ENCODE measurements at regions not wholly inside any gene's neighbourhood (a gene's known extent, or its start where the extent isn't known, plus 50 kb on each side); places are given as distances from the start of the nearest gene placed in this dataset.
A peak's percentile ranks its signal among the peaks of the same experiment; 100 is the strongest.

GRCh38 chr13:73417012-73417615 lies 358.3 kb downstream of the KLF5 start:
- H3K4me1 ChIP-seq (ENCODE audit: control insufficient read depth in 2 of 2, insufficient read depth in 2 of 2, low read length in 2 of 2), result no peaks in the 10 kb centered on the region
- intact Hi-C loops (cut with micrococcal nuclease), result loop anchor here (1.0 to 10.0 kb wide), 7 partner anchors 188 to 612 kb away; partner anchors contain the start of gene KLF5 (in 1 of the 2)
- H3K36me3 ChIP-seq (ENCODE audit: control insufficient read depth in 2 of 3, insufficient read depth in 3 of 3, low read length in 3 of 3), result no peaks in the 10 kb centered on the region
- no peak overlapping the region for H3K27ac ChIP-seq (ENCODE audit: low read depth, low read length)
- Mint-ChIP-seq H3K9me3 (peaks cover 0 to 2% (median 0%) of the 10 kb centered on the region in 11 donors), H3K27me3 (no peaks in the 10 kb centered on the region), H3K36me3 (no peaks in the 10 kb centered on the region), H3K27ac (peak overlapping the region in 1 of 9 donors; percentile 21), H3K4me3 (no peak overlapping the region), H3K4me1 (no peaks in the 10 kb centered on the region)
- POLR2A ChIA-PET, result no interaction called here
- DNase-seq (peak in 1 of 9 donors; percentile 1), ATAC-seq (no peak)
- H3K27me3 ChIP-seq (ENCODE audit: control insufficient read depth in 2 of 2, insufficient read depth in 2 of 2, low read length in 2 of 2), result no peaks in the 10 kb centered on the region
- H3K9me3 ChIP-seq (ENCODE audit: control insufficient read depth in 2 of 3, low read length in 3 of 3), result no peaks in the 10 kb centered on the region
- CTCF ChIA-PET, result interaction anchor here (0.6 to 0.9 kb wide), 3 partner anchors 10 to 1805 kb away, joined by 3 read pairs; no protein-coding TSS in a partner anchor
- H3K4me3 ChIP-seq (ENCODE audit: low read length), result no peak overlapping the region

DNA sequence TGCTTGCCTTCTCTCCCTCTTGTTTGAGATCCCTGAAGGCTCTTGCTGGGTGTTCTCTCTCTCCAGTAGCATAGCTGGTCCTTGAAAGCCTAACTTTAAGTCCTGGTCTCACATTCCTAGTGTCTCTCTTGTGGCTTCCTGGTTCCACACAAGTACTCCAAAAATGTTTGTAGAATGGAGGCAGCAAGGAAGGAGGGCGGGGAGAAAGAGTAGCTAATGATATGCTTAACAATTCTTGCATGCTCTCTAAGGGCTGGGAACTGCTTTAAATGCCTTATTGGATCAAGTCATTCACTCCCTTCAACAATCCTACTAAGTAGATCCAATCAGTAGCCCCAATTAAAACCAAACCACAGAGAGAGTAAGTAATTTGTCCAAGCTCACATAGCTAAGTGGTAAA lies 357.3 kb downstream of the KLF5 start:
- Histone ChIP-seq H3K9me3 (ENCODE audit: control insufficient read depth in 2 of 3, low read length in 3 of 3) (no peaks in the 10 kb centered on the region), H3K27ac (ENCODE audit: low read depth, low read length) (no peak overlapping the region), H3K36me3 (ENCODE audit: control insufficient read depth in 2 of 3, insufficient read depth in 3 of 3, low read length in 3 of 3) (no peaks in the 10 kb centered on the region), H3K27me3 (ENCODE audit: control insufficient read depth in 2 of 2, insufficient read depth in 2 of 2, low read length in 2 of 2) (no peaks in the 10 kb centered on the region), H3K4me3 (ENCODE audit: low read length) (no peak overlapping the region), H3K4me1 (ENCODE audit: control insufficient read depth in 2 of 2, insufficient read depth in 2 of 2, low read length in 2 of 2) (no peaks in the 10 kb centered on the region)
- POLR2A ChIA-PET, result no interaction called here
- DNase-seq, result no peak
- CTCF ChIA-PET, result no interaction called here
- Mint-ChIP-seq H3K9me3 (peaks cover 0 to 2% (median 0%) of the 10 kb centered on the region in 11 donors), H3K27me3 (no peaks in the 10 kb centered on the region), H3K4me3 (no peak overlapping the region), H3K27ac (no peak overlapping the region), H3K4me1 (no peaks in the 10 kb centered on the region), H3K36me3 (no peaks in the 10 kb centered on the region)
- ATAC-seq, result no peak
- intact Hi-C loops (cut with micrococcal nuclease), result loop anchor here (2.0 to 10.0 kb wide), 5 partner anchors 187 to 611 kb away; partner anchors contain the start of gene KLF5 (in 1 of the 2)

DNA sequence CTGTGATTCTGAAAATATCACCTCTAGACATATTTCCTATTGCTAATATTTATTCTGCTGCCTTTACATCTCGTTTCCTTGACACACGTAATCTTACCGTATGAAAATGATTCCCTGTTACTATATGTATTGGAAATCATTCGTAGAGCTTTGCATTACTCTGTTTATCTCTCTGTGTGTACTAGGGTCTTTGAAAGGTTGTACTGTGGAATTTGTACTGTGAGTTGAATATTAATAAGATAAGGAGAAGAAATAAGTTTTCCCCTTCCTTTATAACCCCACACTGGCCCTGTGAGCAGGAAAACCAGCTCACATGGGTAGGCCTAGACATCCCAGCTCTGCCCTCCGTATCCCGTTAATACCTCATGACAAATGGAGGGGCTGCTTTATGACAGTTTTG lies 354.9 kb downstream of the KLF5 start:
- Mint-ChIP-seq H3K27ac (no peak overlapping the region), H3K9me3 (peaks cover 0 to 9% (median 0%) of the 10 kb centered on the region in 11 donors), H3K36me3 (no peaks in the 10 kb centered on the region), H3K4me1 (no peaks in the 10 kb centered on the region), H3K27me3 (no peaks in the 10 kb centered on the region), H3K4me3 (no peak overlapping the region)
- Histone ChIP-seq H3K4me3 (ENCODE audit: low read length) (no peak overlapping the region), H3K27ac (ENCODE audit: low read depth, low read length) (no peak overlapping the region), H3K9me3 (ENCODE audit: control insufficient read depth in 2 of 3, low read length in 3 of 3) (no peaks in the 10 kb centered on the region), H3K4me1 (ENCODE audit: control insufficient read depth in 2 of 2, insufficient read depth in 2 of 2, low read length in 2 of 2) (no peaks in the 10 kb centered on the region), H3K27me3 (ENCODE audit: control insufficient read depth in 2 of 2, insufficient read depth in 2 of 2, low read length in 2 of 2) (no peaks in the 10 kb centered on the region), H3K36me3 (ENCODE audit: control insufficient read depth in 2 of 3, insufficient read depth in 3 of 3, low read length in 3 of 3) (no peaks in the 10 kb centered on the region)
- ChIA-PET POLR2A (no interaction called here), CTCF (no interaction called here)
- intact Hi-C loops (cut with micrococcal nuclease), result loop anchor here in 1 of 2 donors (10.0 kb wide), 2 partner anchors 189 to 609 kb away; no protein-coding TSS in a partner anchor
- ATAC-seq (no peak), DNase-seq (no peak)

GRCh38 chr13:73412933-73413332 lies 354.1 kb downstream of the KLF5 start:
- intact Hi-C loops (cut with micrococcal nuclease), result loop anchor here in 1 of 2 donors (10.0 kb wide), 2 partner anchors 188 to 608 kb away; no protein-coding TSS in a partner anchor
- DNase-seq (no peak), ATAC-seq (no peak)
- Mint-ChIP-seq H3K27me3 (no peaks in the 10 kb centered on the region), H3K36me3 (no peaks in the 10 kb centered on the region), H3K27ac (no peak overlapping the region), H3K4me3 (no peak overlapping the region), H3K9me3 (peaks cover 0 to 9% (median 0%) of the 10 kb centered on the region in 11 donors), H3K4me1 (no peaks in the 10 kb centered on the region)
- Histone ChIP-seq H3K27ac (ENCODE audit: low read depth, low read length) (no peak overlapping the region), H3K9me3 (ENCODE audit: control insufficient read depth in 2 of 3, low read length in 3 of 3) (no peaks in the 10 kb centered on the region), H3K36me3 (ENCODE audit: control insufficient read depth in 2 of 3, insufficient read depth in 3 of 3, low read length in 3 of 3) (no peaks in the 10 kb centered on the region), H3K4me3 (ENCODE audit: low read length) (no peak overlapping the region), H3K27me3 (ENCODE audit: control insufficient read depth in 2 of 2, insufficient read depth in 2 of 2, low read length in 2 of 2) (no peaks in the 10 kb centered on the region), H3K4me1 (ENCODE audit: control insufficient read depth in 2 of 2, insufficient read depth in 2 of 2, low read length in 2 of 2) (no peaks in the 10 kb centered on the region)
- POLR2A ChIA-PET, result no interaction called here
- CTCF ChIA-PET, result no interaction called here

DNA sequence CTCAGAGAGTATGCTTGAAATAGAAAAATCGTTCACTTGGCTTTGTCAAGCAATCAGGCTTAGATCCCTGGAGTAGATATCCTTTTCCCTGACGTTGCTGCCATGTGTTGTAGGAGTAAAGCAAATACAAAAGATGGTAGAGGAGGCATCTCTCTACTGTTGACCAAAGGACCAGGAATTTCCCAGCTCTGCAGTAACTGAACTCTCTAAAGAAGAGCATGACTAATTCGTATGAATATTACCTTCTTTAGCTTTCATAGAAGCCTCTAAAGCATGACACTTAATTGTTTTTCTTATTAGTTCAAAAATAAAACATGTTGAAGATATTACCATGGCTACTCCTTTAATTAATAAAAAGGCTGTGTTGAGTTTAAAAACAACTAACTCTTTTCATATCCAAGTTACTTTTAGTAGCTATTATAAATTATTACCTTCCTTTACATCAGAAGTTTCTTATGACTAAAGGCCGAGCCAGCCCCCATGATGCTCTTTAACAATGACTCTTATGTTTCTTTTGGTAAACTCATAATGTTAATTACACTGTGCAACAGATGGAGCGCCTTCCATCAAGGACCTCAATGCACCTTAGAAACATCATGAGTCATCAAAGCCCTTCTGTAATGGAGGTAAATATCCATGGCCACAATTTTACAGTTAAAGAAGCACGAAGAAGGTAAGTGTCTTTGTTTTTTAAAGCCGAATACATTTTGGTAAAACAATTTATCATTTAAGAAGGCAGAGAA lies 352.4 kb downstream of the KLF5 start:
- Mint-ChIP-seq H3K4me1 (no peaks in the 10 kb centered on the region), H3K27me3 (no peaks in the 10 kb centered on the region), H3K4me3 (no peak overlapping the region), H3K9me3 (peaks cover 0 to 9% (median 0%) of the 10 kb centered on the region in 11 donors), H3K36me3 (no peaks in the 10 kb centered on the region), H3K27ac (no peak overlapping the region)
- H3K4me3 ChIP-seq (ENCODE audit: low read length), result no peak overlapping the region
- H3K27ac ChIP-seq (ENCODE audit: low read depth, low read length), result no peak overlapping the region
- DNase-seq (no peak), ATAC-seq (no peak)
- no peaks in the 10 kb centered on the region for H3K9me3 ChIP-seq (ENCODE audit: control insufficient read depth in 2 of 3, low read length in 3 of 3)
- intact Hi-C loops (cut with micrococcal nuclease), result loop anchor here in 1 of 2 donors (10.0 kb wide), 2 partner anchors 186 to 606 kb away; no protein-coding TSS in a partner anchor
- CTCF ChIA-PET, result interaction anchor here (1.0 kb wide), 1 partner anchor 21 kb away, joined by 4 read pairs; no protein-coding TSS in a partner anchor
- H3K36me3 ChIP-seq (ENCODE audit: control insufficient read depth in 2 of 3, insufficient read depth in 3 of 3, low read length in 3 of 3), result no peaks in the 10 kb centered on the region
- no peaks in the 10 kb centered on the region for H3K27me3 ChIP-seq (ENCODE audit: control insufficient read depth in 2 of 2, insufficient read depth in 2 of 2, low read length in 2 of 2)
- POLR2A ChIA-PET, result no interaction called here
- H3K4me1 ChIP-seq (ENCODE audit: control insufficient read depth in 2 of 2, insufficient read depth in 2 of 2, low read length in 2 of 2), result no peaks in the 10 kb centered on the region

DNA sequence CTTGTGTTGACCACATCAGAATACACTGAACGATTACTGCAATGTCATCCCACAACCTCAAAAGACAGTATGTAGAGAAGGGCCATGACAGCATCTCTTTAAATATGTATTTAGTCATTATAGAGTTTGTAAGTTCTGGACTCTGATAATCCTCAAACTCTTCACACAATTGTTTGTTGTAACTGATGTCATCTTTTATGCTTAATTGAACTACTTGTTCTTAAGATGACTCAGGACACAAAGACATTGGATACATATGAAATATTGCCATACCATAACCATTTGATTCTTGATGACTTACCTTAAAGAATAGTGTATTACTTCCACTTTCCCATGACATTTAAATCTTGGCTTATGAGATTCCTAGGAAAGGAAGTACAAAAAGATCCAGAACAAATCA lies 347.6 kb downstream of the KLF5 start:
- Mint-ChIP-seq H3K4me3 (no peak overlapping the region), H3K9me3 (peaks cover 0 to 9% (median 0%) of the 10 kb centered on the region in 11 donors), H3K36me3 (no peaks in the 10 kb centered on the region), H3K27me3 (no peaks in the 10 kb centered on the region), H3K4me1 (no peaks in the 10 kb centered on the region), H3K27ac (no peak overlapping the region)
- ChIA-PET CTCF (no interaction called here), POLR2A (no interaction called here)
- H3K4me3 ChIP-seq (ENCODE audit: low read length), result no peak overlapping the region
- no peaks in the 10 kb centered on the region for H3K36me3 ChIP-seq (ENCODE audit: control insufficient read depth in 2 of 3, insufficient read depth in 3 of 3, low read length in 3 of 3)
- intact Hi-C loops (cut with micrococcal nuclease), result no loop called here
- H3K27ac ChIP-seq (ENCODE audit: low read depth, low read length), result no peak overlapping the region
- H3K9me3 ChIP-seq (ENCODE audit: control insufficient read depth in 2 of 3, low read length in 3 of 3), result no peaks in the 10 kb centered on the region
- no peaks in the 10 kb centered on the region for H3K27me3 ChIP-seq (ENCODE audit: control insufficient read depth in 2 of 2, insufficient read depth in 2 of 2, low read length in 2 of 2)
- no peak for ATAC-seq
- no peak for DNase-seq
- no peaks in the 10 kb centered on the region for H3K4me1 ChIP-seq (ENCODE audit: control insufficient read depth in 2 of 2, insufficient read depth in 2 of 2, low read length in 2 of 2)

All from naive thymus-derived CD4-positive, alpha-beta T cell (primary cell).